ENCODE measurements at regions not wholly inside any gene's neighbourhood (a gene's known extent, or its start where the extent isn't known, plus 50 kb on each side); places are given as distances from the start of the nearest gene placed in this dataset.

- H3K9me2 ChIP-seq (ENCODE audit: insufficient read depth, low read length): no peaks in the 10 kb centered on the region
- no peaks in the 10 kb centered on the region for H3K4me1 ChIP-seq (ENCODE audit: insufficient read depth, low read length, poor library complexity, severe bottlenecking)
- ChIA-PET CTCF (ENCODE audit: unreplicated experiment) (no interaction called here), POLR2A (no interaction called here)
- no peaks in the 10 kb centered on the region for H3K79me2 ChIP-seq (ENCODE audit: insufficient read depth, low read depth, low read length)
- H3K9me3 ChIP-seq (ENCODE audit: low read length): no peaks in the 10 kb centered on the region
- no TSS peak for BruUV-seq (replicated peaks)
- no peak for TF ChIP-seq EZH2phosphoT487 (IDR thresholded peaks at IDR 0.05; ENCODE audit: borderline replicate concordance, low read depth, low read length)
- TF ChIP-seq CTCF (conservative IDR thresholded peaks at IDR 0.05; ENCODE audit: low read length): no peak
- H3K36me3 ChIP-seq (ENCODE audit: insufficient read depth, low read length): no peaks in the 10 kb centered on the region
- no peak overlapping the region for H3K4me3 ChIP-seq (ENCODE audit: low read depth, low read length, poor library complexity, severe bottlenecking)
- no peaks in the 10 kb centered on the region for H4K20me1 ChIP-seq (ENCODE audit: insufficient read depth, low read length)
- H3K27ac ChIP-seq (ENCODE audit: low read depth, low read length, poor library complexity, severe bottlenecking): no peak overlapping the region
- no peak overlapping the region for H2AFZ ChIP-seq (ENCODE audit: low read length)
- DNase-seq (ENCODE audit: low spot score): no peak
- H3K4me2 ChIP-seq (ENCODE audit: low read length): no peak overlapping the region
- intact Hi-C loops (cut with micrococcal nuclease; ENCODE audit: unreplicated experiment): no loop called here
These were observed 486.4 kb downstream of the TSHZ3 start for GRCh38 chr19:30862876-30863275.

- CTCF ChIA-PET (ENCODE audit: unreplicated experiment): no interaction called here
- H3K36me3 ChIP-seq (ENCODE audit: insufficient read depth, low read length): no peaks in the 10 kb centered on the region
- no peak overlapping the region for H3K27ac ChIP-seq (ENCODE audit: low read depth, low read length, poor library complexity, severe bottlenecking)
- H3K4me1 ChIP-seq (ENCODE audit: insufficient read depth, low read length, poor library complexity, severe bottlenecking): no peaks in the 10 kb centered on the region
- DNase-seq (ENCODE audit: low spot score): no peak
- no peak for TF ChIP-seq EZH2phosphoT487 (IDR thresholded peaks at IDR 0.05; ENCODE audit: borderline replicate concordance, low read depth, low read length)
- TF ChIP-seq CTCF (conservative IDR thresholded peaks at IDR 0.05; ENCODE audit: low read length): no peak
- no TSS peak for BruUV-seq (replicated peaks)
- H2AFZ ChIP-seq (ENCODE audit: low read length): no peak overlapping the region
- no peaks in the 10 kb centered on the region for H4K20me1 ChIP-seq (ENCODE audit: insufficient read depth, low read length)
- no peak overlapping the region for H3K4me3 ChIP-seq (ENCODE audit: low read depth, low read length, poor library complexity, severe bottlenecking)
- H3K9me3 ChIP-seq (ENCODE audit: low read length): no peaks in the 10 kb centered on the region
- intact Hi-C loops (cut with micrococcal nuclease; ENCODE audit: unreplicated experiment): no loop called here
- H3K4me2 ChIP-seq (ENCODE audit: low read length): no peak overlapping the region
- POLR2A ChIA-PET: no interaction called here
- no peaks in the 10 kb centered on the region for H3K9me2 ChIP-seq (ENCODE audit: insufficient read depth, low read length)
- no peaks in the 10 kb centered on the region for H3K79me2 ChIP-seq (ENCODE audit: insufficient read depth, low read depth, low read length)
These were observed 487.3 kb downstream of the TSHZ3 start for GRCh38 chr19:30861919-30862318.

- ChIA-PET POLR2A (interaction anchor here (0.6 kb wide), 2 partner anchors 11 to 932 kb away, joined by 3 read pairs; no protein-coding TSS in a partner anchor), CTCF (ENCODE audit: unreplicated experiment) (no interaction called here)
- no peak overlapping the region for H3K4me3 ChIP-seq (ENCODE audit: low read depth, low read length, poor library complexity, severe bottlenecking)
- no peaks in the 10 kb centered on the region for H3K9me3 ChIP-seq (ENCODE audit: low read length)
- intact Hi-C loops (cut with micrococcal nuclease; ENCODE audit: unreplicated experiment): no loop called here
- H3K79me2 ChIP-seq (ENCODE audit: insufficient read depth, low read depth, low read length): no peaks in the 10 kb centered on the region
- TF ChIP-seq CTCF (conservative IDR thresholded peaks at IDR 0.05; ENCODE audit: low read length): no peak
- TF ChIP-seq EZH2phosphoT487 (IDR thresholded peaks at IDR 0.05; ENCODE audit: borderline replicate concordance, low read depth, low read length): no peak
- H3K4me2 ChIP-seq (ENCODE audit: low read length): no peak overlapping the region
- no peaks in the 10 kb centered on the region for H3K4me1 ChIP-seq (ENCODE audit: insufficient read depth, low read length, poor library complexity, severe bottlenecking)
- no peak overlapping the region for H3K27ac ChIP-seq (ENCODE audit: low read depth, low read length, poor library complexity, severe bottlenecking)
- H4K20me1 ChIP-seq (ENCODE audit: insufficient read depth, low read length): no peaks in the 10 kb centered on the region
- no TSS peak for BruUV-seq (replicated peaks)
- no peaks in the 10 kb centered on the region for H3K36me3 ChIP-seq (ENCODE audit: insufficient read depth, low read length)
- no peak overlapping the region for H2AFZ ChIP-seq (ENCODE audit: low read length)
- H3K9me2 ChIP-seq (ENCODE audit: insufficient read depth, low read length): no peaks in the 10 kb centered on the region
- DNase-seq (ENCODE audit: low spot score): no peak
These were observed 485.8 kb downstream of the ZNF536 start for GRCh38 chr19:30857966-30858490.
